ENCODE measurements at regions not wholly inside any gene's neighbourhood (a gene's known extent, or its start where the extent isn't known, plus 50 kb on each side); places are given as distances from the start of the nearest gene placed in this dataset.

GRCh38 chr5:132138260-132138659, 64.7 kb downstream of the CSF2 start:
- H3K27ac ChIP-seq (ENCODE audit: low read depth, low read length), result no peak overlapping the region
- no peak overlapping the region for H2AFZ ChIP-seq (ENCODE audit: low read length)
- no peak overlapping the region for H3K4me3 ChIP-seq (ENCODE audit: insufficient read depth, low read length)
- no peak for TF ChIP-seq CTCF (IDR thresholded peaks at IDR 0.05; ENCODE audit: extremely low read depth, low read depth, low read length)
- DNase-seq (ENCODE audit: insufficient read length, low spot score, missing footprints), result no peak
- peaks cover 10% of the 10 kb centered on the region for H3K4me1 ChIP-seq (ENCODE audit: insufficient read depth, low read length)
- H3K79me2 ChIP-seq (ENCODE audit: insufficient read depth, low read length), result no peaks in the 10 kb centered on the region
- H3K27me3 ChIP-seq (ENCODE audit: insufficient read depth, low read length), result peaks cover 2% of the 10 kb centered on the region
- no peak overlapping the region for H3K4me2 ChIP-seq (ENCODE audit: insufficient read depth, low read length)
- no peaks in the 10 kb centered on the region for H4K20me1 ChIP-seq (ENCODE audit: insufficient read depth, low read length)
- H3K9me3 ChIP-seq (ENCODE audit: low read depth, low read length), result no peaks in the 10 kb centered on the region
- H3K36me3 ChIP-seq (ENCODE audit: insufficient read depth, low read length), result no peaks in the 10 kb centered on the region
